PC-3 (cell line): ENCODE measurements at regions not wholly inside any gene's neighbourhood (a gene's known extent, or its start where the extent isn't known, plus 50 kb on each side); places are given as distances from the start of the nearest gene placed in this dataset.

Source experiments
- ATAC-seq: fragments of 200-7000 bp; cut with Tn5 transposase; 2 replicates; pipeline ENCODE4 v1.9.1; 2020; ENCODE audit warnings: mild to moderate bottlenecking, moderate library complexity
- BruUV-seq: library from RNA; stranded (reverse); fragments of 400-500 nt; replicated peaks from 2 replicates; lab custom pipeline; 2021; lab: Mats Ljungman, UMichigan
- CTCF ChIA-PET: fragments of 300-600 bp; sonication (Branson Sonifier 250); formaldehyde crosslinking; loops from one replicate; lab custom pipeline; 2022; ENCODE audit warnings: antibody characterized with exemption; lab: Charles Lee
- POLR2A ChIA-PET: fragments of 300-600 bp; sonication (Branson Sonifier 250); formaldehyde crosslinking; loops from one replicate; lab custom pipeline; 2022; ENCODE audit warnings: antibody characterized with exemption; ENCODE audit not compliant: unreplicated experiment; lab: Charles Lee
- DNase-seq: peaks from one replicate; pipeline ENCODE4 v3.0.0-alpha.2; 2015
- H2AFZ ChIP-seq: fragments of 300-600 bp; sonication (generic); 2 replicates; pipeline ENCODE4 v1.6.0; 2016; ENCODE audit warnings: antibody characterized with exemption, low read length
- H3F3A ChIP-seq: fragments of 300-600 bp; sonication (generic); one replicate; pipeline ENCODE4 v1.6.0; 2017; ENCODE audit warnings: antibody characterized with exemption, low read length, control low read depth, mild to moderate bottlenecking; ENCODE audit not compliant: unreplicated experiment
- H3K27ac ChIP-seq: fragments of 300-600 bp; sonication (generic); 2 replicates; pipeline ENCODE4 v1.5.1; 2016; ENCODE audit warnings: mild to moderate bottlenecking, low read length
- H3K27me3 ChIP-seq: fragments of 300-600 bp; sonication (generic); 2 replicates; pipeline ENCODE4 v1.6.1; 2016; ENCODE audit warnings: low read length, mixed read lengths
- H3K36me3 ChIP-seq: fragments of 300-600 bp; sonication (generic); 2 replicates; pipeline ENCODE4 v1.6.1; 2016; ENCODE audit warnings: low read depth, mixed run types, low read length, mixed read lengths
- H3K4me1 ChIP-seq: fragments of 300-600 bp; sonication (generic); 2 replicates; pipeline ENCODE4 v1.5.1; 2016; ENCODE audit warnings: low read length; ENCODE audit not compliant: insufficient read depth
- H3K4me2 ChIP-seq: fragments of 300-600 bp; sonication (generic); 2 replicates; pipeline ENCODE4 v1.6.0; 2016; ENCODE audit warnings: low read length
- H3K4me3 ChIP-seq: fragments of 300-600 bp; sonication (generic); 2 replicates; pipeline ENCODE4 v1.5.1; 2016; ENCODE audit warnings: mild to moderate bottlenecking, low read length, mixed read lengths
- H3K79me2 ChIP-seq: fragments of 300-600 bp; sonication (generic); 2 replicates; pipeline ENCODE4 v1.6.1; 2017; ENCODE audit warnings: low read length, mixed read lengths
- H3K9ac ChIP-seq: fragments of 300-600 bp; sonication (generic); 2 replicates; pipeline ENCODE4 v1.6.0; 2016; ENCODE audit warnings: mild to moderate bottlenecking, low read length
- H3K9me2 ChIP-seq: fragments of 300-600 bp; sonication (generic); replicated peaks from 2 replicates; pipeline ENCODE4 v1.6.1; 2016; ENCODE audit warnings: mixed run types, low read length, mixed read lengths
- H3K9me3 ChIP-seq: fragments of 300-600 bp; sonication (generic); 2 replicates; pipeline ENCODE4 v1.6.1; 2016; ENCODE audit warnings: low read length, mixed read lengths
- H4K20me1 ChIP-seq: fragments of 300-600 bp; sonication (generic); 2 replicates; pipeline ENCODE4 v1.6.1; 2016; ENCODE audit warnings: low read length, mixed read lengths
- EZH2 ChIP-seq: fragments of 300-600 bp; sonication (generic); IDR thresholded peaks from one replicate; pipeline ENCODE4 v1.6.1; 2017; ENCODE audit warnings: antibody characterized with exemption, mild to moderate bottlenecking, low read length; ENCODE audit not compliant: unreplicated experiment
- EZH2phosphoT487 ChIP-seq: fragments of 300-600 bp; sonication (generic); IDR thresholded peaks from 2 replicates; pipeline ENCODE4 v1.6.1; 2018; ENCODE audit warnings: mild to moderate bottlenecking, antibody characterized with exemption, low read length, borderline replicate concordance
- intact Hi-C: fragments of 100-400 bp; cut with micrococcal nuclease; formaldehyde crosslinking; loops from 2 replicates; pipeline ENCODE4 v1.9.0; 2023
- TF ChIP-seq, protein P1 (sequence below): fragments of 300-600 bp; sonication (generic); conservative IDR thresholded peaks from 2 replicates; pipeline ENCODE4 v1.5.1; 2017; ENCODE audit warnings: antibody characterized with exemption, low read depth, mild to moderate bottlenecking, low read length

DNA sequence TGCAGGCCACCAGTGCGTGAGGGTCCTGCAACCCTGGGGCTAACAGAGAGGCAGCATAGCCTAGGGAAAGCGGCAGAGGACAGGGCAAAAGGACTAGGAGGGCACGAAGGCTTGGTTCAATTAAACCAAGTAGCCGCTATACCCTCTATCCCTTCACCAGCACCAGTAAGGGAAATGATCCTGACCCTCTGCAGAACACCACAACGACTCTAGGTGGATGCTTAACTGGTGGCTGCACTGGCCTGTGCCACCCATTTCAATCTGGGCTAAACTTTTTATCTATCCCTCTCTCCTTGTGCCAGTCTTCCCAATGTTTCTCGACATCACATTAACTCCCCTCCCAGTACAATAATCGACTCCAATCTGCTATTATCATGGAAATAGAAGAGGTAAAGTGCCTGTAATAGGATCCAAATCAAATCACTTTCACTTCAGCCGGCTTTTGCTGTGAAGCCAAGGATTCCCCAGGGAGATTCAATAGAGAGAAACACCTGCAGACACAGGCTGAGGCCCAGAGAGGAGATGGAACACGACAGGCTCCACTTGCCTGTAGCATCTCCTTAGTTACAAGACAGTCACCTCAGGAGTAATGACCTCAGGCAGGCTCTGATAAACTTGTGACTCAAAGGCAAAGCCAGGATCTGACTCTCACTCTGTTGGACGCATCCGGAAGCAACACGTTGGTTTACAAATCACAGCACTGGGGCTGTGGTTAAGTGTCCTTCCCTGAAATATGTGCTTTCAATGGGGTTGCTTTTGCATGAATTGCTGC is 791.6 kb upstream of the ARRDC4 start:
- no TSS peak for BruUV-seq
- no peaks in the 10 kb centered on the region for H3F3A ChIP-seq
- no peaks in the 10 kb centered on the region for H3K4me1 ChIP-seq
- H2AFZ ChIP-seq: no peak overlapping the region
- H3K36me3 ChIP-seq: no peaks in the 10 kb centered on the region
- H3K27me3 ChIP-seq: peaks cover 19% of the 10 kb centered on the region
- ChIA-PET POLR2A (no interaction called here), CTCF (no interaction called here)
- H3K4me2 ChIP-seq: no peak overlapping the region
- DNase-seq: no peak
- no peak for ATAC-seq
- no peaks in the 10 kb centered on the region for H3K79me2 ChIP-seq
- H3K9me3 ChIP-seq: no peaks in the 10 kb centered on the region
- TF ChIP-seq EZH2 (no peak), EZH2phosphoT487 (no peak)
- no peak overlapping the region for H3K27ac ChIP-seq
- H3K9me2 ChIP-seq: no peaks in the 10 kb centered on the region
- intact Hi-C loops: no loop called here
- H3K9ac ChIP-seq: no peak overlapping the region
- H4K20me1 ChIP-seq: no peaks in the 10 kb centered on the region
- no peak overlapping the region for H3K4me3 ChIP-seq

DNA sequence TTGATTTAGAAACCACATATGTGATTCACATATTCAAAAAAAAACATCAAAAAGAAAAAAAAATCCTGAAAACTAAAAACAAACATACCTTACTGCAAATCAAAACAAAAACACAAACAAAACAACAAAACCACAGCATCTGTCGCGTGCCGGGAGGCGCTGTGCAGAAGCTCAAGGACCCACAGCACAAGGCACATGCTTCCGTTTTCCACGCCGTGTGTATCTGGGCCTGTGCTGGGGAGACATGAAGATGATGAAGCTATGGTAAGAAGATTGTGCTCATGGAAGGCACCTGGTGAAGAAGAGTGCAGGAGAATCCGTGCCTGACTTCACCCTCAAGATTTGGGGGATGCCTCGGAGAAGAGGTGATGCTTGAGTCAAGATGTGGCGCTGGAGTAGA is 788.9 kb upstream of the ARRDC4 start:
- no peaks in the 10 kb centered on the region for H3K79me2 ChIP-seq
- DNase-seq (no peak), ATAC-seq (no peak)
- H3K27ac ChIP-seq: no peak overlapping the region
- no peaks in the 10 kb centered on the region for H3K9me2 ChIP-seq
- no peaks in the 10 kb centered on the region for H4K20me1 ChIP-seq
- H3K36me3 ChIP-seq: no peaks in the 10 kb centered on the region
- no peak overlapping the region for H2AFZ ChIP-seq
- no peaks in the 10 kb centered on the region for H3K4me1 ChIP-seq
- no peaks in the 10 kb centered on the region for H3K9me3 ChIP-seq
- POLR2A ChIA-PET: no interaction called here
- TF ChIP-seq EZH2 (no peak), EZH2phosphoT487 (no peak)
- TF ChIP-seq, protein P1, sequence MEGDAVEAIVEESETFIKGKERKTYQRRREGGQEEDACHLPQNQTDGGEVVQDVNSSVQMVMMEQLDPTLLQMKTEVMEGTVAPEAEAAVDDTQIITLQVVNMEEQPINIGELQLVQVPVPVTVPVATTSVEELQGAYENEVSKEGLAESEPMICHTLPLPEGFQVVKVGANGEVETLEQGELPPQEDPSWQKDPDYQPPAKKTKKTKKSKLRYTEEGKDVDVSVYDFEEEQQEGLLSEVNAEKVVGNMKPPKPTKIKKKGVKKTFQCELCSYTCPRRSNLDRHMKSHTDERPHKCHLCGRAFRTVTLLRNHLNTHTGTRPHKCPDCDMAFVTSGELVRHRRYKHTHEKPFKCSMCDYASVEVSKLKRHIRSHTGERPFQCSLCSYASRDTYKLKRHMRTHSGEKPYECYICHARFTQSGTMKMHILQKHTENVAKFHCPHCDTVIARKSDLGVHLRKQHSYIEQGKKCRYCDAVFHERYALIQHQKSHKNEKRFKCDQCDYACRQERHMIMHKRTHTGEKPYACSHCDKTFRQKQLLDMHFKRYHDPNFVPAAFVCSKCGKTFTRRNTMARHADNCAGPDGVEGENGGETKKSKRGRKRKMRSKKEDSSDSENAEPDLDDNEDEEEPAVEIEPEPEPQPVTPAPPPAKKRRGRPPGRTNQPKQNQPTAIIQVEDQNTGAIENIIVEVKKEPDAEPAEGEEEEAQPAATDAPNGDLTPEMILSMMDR: no peak
- peaks cover 24% of the 10 kb centered on the region for H3K27me3 ChIP-seq
- H3K9ac ChIP-seq: no peak overlapping the region
- no TSS peak for BruUV-seq
- no peak overlapping the region for H3K4me2 ChIP-seq
- CTCF ChIA-PET: no interaction called here
- H3K4me3 ChIP-seq: no peak overlapping the region
- H3F3A ChIP-seq: no peaks in the 10 kb centered on the region
- intact Hi-C loops: no loop called here

DNA sequence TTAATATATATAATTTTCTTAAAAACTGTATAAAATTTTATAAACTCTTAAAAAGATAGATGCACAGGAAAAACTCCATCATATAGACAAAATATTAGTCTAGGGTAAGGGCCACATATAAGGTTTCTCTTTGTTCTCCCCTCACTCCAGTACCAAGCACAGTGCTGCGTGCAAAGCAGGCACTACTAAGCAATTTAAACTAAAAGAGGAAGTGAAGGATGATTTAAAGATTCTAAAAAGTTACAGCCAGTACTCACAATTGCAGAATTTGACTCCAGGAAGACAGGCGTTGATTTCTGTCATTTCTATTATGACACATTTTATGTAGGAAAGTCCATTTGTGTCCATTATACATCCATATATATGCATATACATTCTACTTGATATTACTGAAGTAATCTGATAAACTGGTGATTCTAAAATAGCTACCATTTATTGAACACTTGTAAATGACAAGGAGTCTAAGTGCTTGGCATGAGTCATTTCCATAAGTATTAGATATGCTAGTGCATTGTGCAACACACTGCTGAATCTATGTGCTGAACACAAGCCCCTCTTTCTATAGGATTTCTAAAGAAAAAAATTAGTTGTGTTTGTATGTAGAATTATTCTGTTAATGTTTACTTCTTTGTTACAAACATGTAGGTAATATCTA is 785.5 kb upstream of the ARRDC4 start:
- no peak for ATAC-seq
- DNase-seq: no peak
- BruUV-seq: no TSS peak
- no peaks in the 10 kb centered on the region for H3K9me2 ChIP-seq
- H3K79me2 ChIP-seq: no peaks in the 10 kb centered on the region
- H3K36me3 ChIP-seq: no peaks in the 10 kb centered on the region
- no peak overlapping the region for H3K9ac ChIP-seq
- peaks cover 13% of the 10 kb centered on the region for H3K27me3 ChIP-seq
- H2AFZ ChIP-seq: no peak overlapping the region
- H4K20me1 ChIP-seq: no peaks in the 10 kb centered on the region
- POLR2A ChIA-PET: no interaction called here
- TF ChIP-seq, protein P1: no peak
- TF ChIP-seq EZH2: no peak
- no peak for TF ChIP-seq EZH2phosphoT487
- no peaks in the 10 kb centered on the region for H3F3A ChIP-seq
- no peaks in the 10 kb centered on the region for H3K4me1 ChIP-seq
- no peak overlapping the region for H3K4me2 ChIP-seq
- H3K9me3 ChIP-seq: no peaks in the 10 kb centered on the region
- CTCF ChIA-PET: no interaction called here
- intact Hi-C loops: no loop called here
- no peak overlapping the region for H3K4me3 ChIP-seq
- no peak overlapping the region for H3K27ac ChIP-seq
